HEK293 (cell line): ENCODE measurements at regions not wholly inside any gene's neighbourhood (a gene's known extent, or its start where the extent isn't known, plus 50 kb on each side); places are given as distances from the start of the nearest gene placed in this dataset.
A peak's percentile ranks its signal among the peaks of the same experiment; 100 is the strongest.

ENCODE experiments used
- GLI2 ChIP-seq: fragments of 450-650 bp; formaldehyde crosslinking; IDR thresholded peaks from 2 replicates; pipeline ENCODE4; 2017; ENCODE audit warnings: missing biosample characterization, missing genetic modification characterization, low read depth, borderline replicate concordance
- GLIS2 ChIP-seq: fragments of 450-650 bp; formaldehyde crosslinking; IDR thresholded peaks from 2 replicates; pipeline ENCODE4 v1.5.1; 2016; ENCODE audit warnings: missing biosample characterization, missing genetic modification characterization
- HOXA7 ChIP-seq: sonication (generic); formaldehyde crosslinking; IDR thresholded peaks from 2 replicates; pipeline ENCODE4 v1.8.1; 2022; ENCODE audit warnings: missing genetic modification reagents, borderline replicate concordance
- RBAK ChIP-seq: fragments of 450-650 bp; formaldehyde crosslinking; IDR thresholded peaks from 2 replicates; pipeline ENCODE4 v1.5.1; 2016; ENCODE audit warnings: missing biosample characterization, missing genetic modification characterization
- SETDB1 ChIP-seq: IDR thresholded peaks from one replicate; pipeline ENCODE4 v1.6.1; 2017; ENCODE audit warnings: mild to moderate bottlenecking, low read length, moderate library complexity, mixed read lengths; ENCODE audit not compliant: insufficient read length
- SP3 ChIP-seq: fragments of 450-650 bp; formaldehyde crosslinking; IDR thresholded peaks from 2 replicates; pipeline ENCODE4 v1.5.1; 2016; ENCODE audit warnings: missing biosample characterization, missing genetic modification characterization
- ZBTB8A ChIP-seq: fragments of 450-650 bp; formaldehyde crosslinking; IDR thresholded peaks from 2 replicates; pipeline ENCODE4 v1.5.1; 2016; ENCODE audit warnings: missing biosample characterization, missing genetic modification characterization
- ZNF10 ChIP-seq: fragments of 450-650 bp; formaldehyde crosslinking; IDR thresholded peaks from 2 replicates; pipeline ENCODE4 v1.5.1; 2017; ENCODE audit warnings: missing biosample characterization, missing genetic modification characterization
- ZNF112 ChIP-seq: fragments of 450-650 bp; formaldehyde crosslinking; IDR thresholded peaks from 2 replicates; pipeline ENCODE4 v1.5.0; 2017; ENCODE audit warnings: missing biosample characterization, missing genetic modification characterization
- ZNF19 ChIP-seq: fragments of 450-650 bp; formaldehyde crosslinking; IDR thresholded peaks from 2 replicates; pipeline ENCODE4; 2016; ENCODE audit warnings: missing biosample characterization, missing genetic modification characterization, low read depth
- ZNF2 ChIP-seq: fragments of 450-650 bp; formaldehyde crosslinking; IDR thresholded peaks from 2 replicates; pipeline ENCODE4 v1.5.1; 2016; ENCODE audit warnings: missing biosample characterization, missing genetic modification characterization
- ZNF214 ChIP-seq: fragments of 450-650 bp; formaldehyde crosslinking; IDR thresholded peaks from 2 replicates; pipeline ENCODE4 v1.5.1; 2017; ENCODE audit warnings: missing biosample characterization, mild to moderate bottlenecking, missing genetic modification characterization, borderline replicate concordance
- ZNF423 ChIP-seq: fragments of 450-650 bp; formaldehyde crosslinking; IDR thresholded peaks from 2 replicates; pipeline ENCODE4 v1.5.1; 2016; ENCODE audit warnings: missing biosample characterization, missing genetic modification characterization
- ZNF433 ChIP-seq: fragments of 450-650 bp; formaldehyde crosslinking; IDR thresholded peaks from 2 replicates; pipeline ENCODE4 v1.5.1; 2016; ENCODE audit warnings: missing biosample characterization, missing genetic modification characterization, low read depth
- ZNF501 ChIP-seq: fragments of 450-650 bp; formaldehyde crosslinking; IDR thresholded peaks from 2 replicates; pipeline ENCODE4 v1.5.1; 2016; ENCODE audit warnings: missing biosample characterization, missing genetic modification characterization
- ZNF521 ChIP-seq: fragments of 450-650 bp; formaldehyde crosslinking; IDR thresholded peaks from 2 replicates; pipeline ENCODE4 v1.5.1; 2017; ENCODE audit warnings: missing biosample characterization, mild to moderate bottlenecking, missing genetic modification characterization
- ZNF529 ChIP-seq: fragments of 450-650 bp; formaldehyde crosslinking; IDR thresholded peaks from 2 replicates; pipeline ENCODE4 v1.5.1; 2017; ENCODE audit warnings: missing genetic modification characterization, missing biosample characterization; ENCODE audit not compliant: insufficient replicate concordance
- ZNF544 ChIP-seq: fragments of 450-650 bp; formaldehyde crosslinking; IDR thresholded peaks from 2 replicates; pipeline ENCODE4 v1.5.0; 2017; ENCODE audit warnings: missing biosample characterization, missing genetic modification characterization
- ZNF623 ChIP-seq: fragments of 450-650 bp; formaldehyde crosslinking; IDR thresholded peaks from 2 replicates; pipeline ENCODE4 v1.5.1; 2016; ENCODE audit warnings: missing biosample characterization, missing genetic modification characterization
- ZNF654 ChIP-seq: fragments of 450-650 bp; formaldehyde crosslinking; IDR thresholded peaks from 2 replicates; pipeline ENCODE4 v1.5.1; 2016; ENCODE audit warnings: low read depth, missing biosample characterization, missing genetic modification characterization
- ZXDB ChIP-seq: fragments of 450-650 bp; formaldehyde crosslinking; IDR thresholded peaks from 2 replicates; pipeline ENCODE4 v1.5.1; 2016; ENCODE audit warnings: missing biosample characterization, missing genetic modification characterization
- TF ChIP-seq, protein P1 (sequence below): fragments of 450-650 bp; formaldehyde crosslinking; conservative IDR thresholded peaks from 2 replicates; pipeline ENCODE4 v1.5.1; 2016; ENCODE audit warnings: low read depth, missing biosample characterization, missing genetic modification characterization
- TF ChIP-seq, protein P2 (sequence below): fragments of 450-650 bp; formaldehyde crosslinking; IDR thresholded peaks from 2 replicates; pipeline ENCODE4; 2016; ENCODE audit warnings: missing biosample characterization, missing genetic modification characterization
- TF ChIP-seq, protein P3 (sequence below): fragments of 450-650 bp; formaldehyde crosslinking; IDR thresholded peaks from 2 replicates; pipeline ENCODE4 v1.5.1; 2016; ENCODE audit warnings: missing biosample characterization, missing genetic modification characterization, borderline replicate concordance
- TF ChIP-seq, protein P4 (sequence below): fragments of 450-650 bp; formaldehyde crosslinking; conservative IDR thresholded peaks from 2 replicates; pipeline ENCODE4 v1.5.1; 2016; ENCODE audit warnings: low read depth, missing biosample characterization, missing genetic modification characterization
- TF ChIP-seq, protein P5 (sequence below): sonication (generic); formaldehyde crosslinking; IDR thresholded peaks from 2 replicates; pipeline ENCODE4 v1.8.1; 2022; ENCODE audit warnings: mild to moderate bottlenecking, moderate library complexity, missing genetic modification reagents
- TF ChIP-seq, protein P6 (sequence below): fragments of 450-650 bp; formaldehyde crosslinking; optimal IDR thresholded peaks from 2 replicates; pipeline ENCODE3; 2016; ENCODE audit warnings: missing biosample characterization, mild to moderate bottlenecking, missing genetic modification characterization

DNA sequence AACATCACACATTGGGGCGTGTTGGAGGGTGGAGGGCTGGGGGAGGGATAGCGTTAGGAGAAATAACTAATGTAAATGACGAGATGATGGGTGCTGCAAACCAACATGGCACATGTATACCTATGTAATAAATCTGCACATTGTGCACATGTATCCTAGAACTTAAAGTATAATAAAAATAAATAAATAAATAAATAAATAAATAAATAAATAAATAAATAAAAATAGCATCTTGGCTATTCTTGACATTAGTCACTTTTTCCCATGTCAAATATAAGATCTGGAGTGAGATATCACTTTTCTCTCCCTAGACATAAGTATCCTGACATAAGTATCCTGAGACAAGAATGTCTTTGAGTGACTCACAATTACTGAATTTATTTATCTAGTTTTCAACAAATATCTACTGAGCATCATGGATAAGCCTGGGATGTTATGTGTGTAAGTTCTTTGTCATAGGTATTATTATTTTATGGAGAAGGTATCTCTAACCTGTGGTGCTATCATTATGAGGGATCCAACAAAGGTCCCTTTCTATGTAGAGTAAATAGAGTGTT, 691.3 kb downstream of the SORCS1 start (continued):
- no peak for TF ChIP-seq ZNF2
- TF ChIP-seq ZNF112, result no peak
- no peak for TF ChIP-seq ZNF521 (tag by site-specific recombination)
- TF ChIP-seq, protein P1, sequence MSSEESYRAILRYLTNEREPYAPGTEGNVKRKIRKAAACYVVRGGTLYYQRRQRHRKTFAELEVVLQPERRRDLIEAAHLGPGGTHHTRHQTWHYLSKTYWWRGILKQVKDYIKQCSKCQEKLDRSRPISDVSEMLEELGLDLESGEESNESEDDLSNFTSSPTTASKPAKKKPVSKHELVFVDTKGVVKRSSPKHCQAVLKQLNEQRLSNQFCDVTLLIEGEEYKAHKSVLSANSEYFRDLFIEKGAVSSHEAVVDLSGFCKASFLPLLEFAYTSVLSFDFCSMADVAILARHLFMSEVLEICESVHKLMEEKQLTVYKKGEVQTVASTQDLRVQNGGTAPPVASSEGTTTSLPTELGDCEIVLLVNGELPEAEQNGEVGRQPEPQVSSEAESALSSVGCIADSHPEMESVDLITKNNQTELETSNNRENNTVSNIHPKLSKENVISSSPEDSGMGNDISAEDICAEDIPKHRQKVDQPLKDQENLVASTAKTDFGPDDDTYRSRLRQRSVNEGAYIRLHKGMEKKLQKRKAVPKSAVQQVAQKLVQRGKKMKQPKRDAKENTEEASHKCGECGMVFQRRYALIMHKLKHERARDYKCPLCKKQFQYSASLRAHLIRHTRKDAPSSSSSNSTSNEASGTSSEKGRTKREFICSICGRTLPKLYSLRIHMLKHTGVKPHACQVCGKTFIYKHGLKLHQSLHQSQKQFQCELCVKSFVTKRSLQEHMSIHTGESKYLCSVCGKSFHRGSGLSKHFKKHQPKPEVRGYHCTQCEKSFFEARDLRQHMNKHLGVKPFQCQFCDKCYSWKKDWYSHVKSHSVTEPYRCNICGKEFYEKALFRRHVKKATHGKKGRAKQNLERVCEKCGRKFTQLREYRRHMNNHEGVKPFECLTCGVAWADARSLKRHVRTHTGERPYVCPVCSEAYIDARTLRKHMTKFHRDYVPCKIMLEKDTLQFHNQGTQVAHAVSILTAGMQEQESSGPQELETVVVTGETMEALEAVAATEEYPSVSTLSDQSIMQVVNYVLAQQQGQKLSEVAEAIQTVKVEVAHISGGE, result peak; percentile 82
- no peak for TF ChIP-seq ZNF544 (tag by site-specific recombination)
- no peak for TF ChIP-seq ZNF10 (tag by site-specific recombination)
- peak; percentile 77 for TF ChIP-seq ZBTB8A (tag by site-specific recombination)
- peak; percentile 54; the same call in 1 of the 2 replicates for TF ChIP-seq ZXDB (tag by site-specific recombination)
- TF ChIP-seq ZNF214 (tag by site-specific recombination), result no peak
- TF ChIP-seq GLIS2 (tag by site-specific recombination), result no peak
- peak; percentile 75 for TF ChIP-seq ZNF623
- TF ChIP-seq RBAK, result no peak
- TF ChIP-seq SETDB1, result no peak
- TF ChIP-seq, protein P2, sequence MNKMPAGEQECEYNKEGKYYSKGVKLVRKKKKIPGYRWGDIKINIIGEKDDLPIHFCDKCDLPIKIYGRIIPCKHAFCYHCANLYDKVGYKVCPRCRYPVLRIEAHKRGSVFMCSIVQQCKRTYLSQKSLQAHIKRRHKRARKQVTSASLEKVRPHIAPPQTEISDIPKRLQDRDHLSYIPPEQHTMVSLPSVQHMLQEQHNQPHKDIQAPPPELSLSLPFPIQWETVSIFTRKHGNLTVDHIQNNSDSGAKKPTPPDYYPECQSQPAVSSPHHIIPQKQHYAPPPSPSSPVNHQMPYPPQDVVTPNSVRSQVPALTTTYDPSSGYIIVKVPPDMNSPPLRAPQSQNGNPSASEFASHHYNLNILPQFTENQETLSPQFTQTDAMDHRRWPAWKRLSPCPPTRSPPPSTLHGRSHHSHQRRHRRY (tag by site-specific recombination), result no peak
- TF ChIP-seq, protein P3, sequence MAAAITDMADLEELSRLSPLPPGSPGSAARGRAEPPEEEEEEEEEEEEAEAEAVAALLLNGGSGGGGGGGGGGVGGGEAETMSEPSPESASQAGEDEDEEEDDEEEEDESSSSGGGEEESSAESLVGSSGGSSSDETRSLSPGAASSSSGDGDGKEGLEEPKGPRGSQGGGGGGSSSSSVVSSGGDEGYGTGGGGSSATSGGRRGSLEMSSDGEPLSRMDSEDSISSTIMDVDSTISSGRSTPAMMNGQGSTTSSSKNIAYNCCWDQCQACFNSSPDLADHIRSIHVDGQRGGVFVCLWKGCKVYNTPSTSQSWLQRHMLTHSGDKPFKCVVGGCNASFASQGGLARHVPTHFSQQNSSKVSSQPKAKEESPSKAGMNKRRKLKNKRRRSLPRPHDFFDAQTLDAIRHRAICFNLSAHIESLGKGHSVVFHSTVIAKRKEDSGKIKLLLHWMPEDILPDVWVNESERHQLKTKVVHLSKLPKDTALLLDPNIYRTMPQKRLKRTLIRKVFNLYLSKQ, result peak; percentile 31; the same call in 1 of the 2 replicates
- peak; percentile 54; the same call in 1 of the 2 replicates for TF ChIP-seq ZNF433 (tag by site-specific recombination)
- TF ChIP-seq ZNF654 (tag by site-specific recombination), result peak; percentile 31
- 0 out of 2 replicates have a peak, but pooled peaks have one; percentile 29 for TF ChIP-seq SP3 (tag by site-specific recombination)
- no peak for TF ChIP-seq HOXA7
- no peak for TF ChIP-seq GLI2 (tag by site-specific recombination)
- TF ChIP-seq ZNF19 (tag by site-specific recombination), result no peak
- TF ChIP-seq ZNF423 (tag by site-specific recombination), result no peak
- TF ChIP-seq, protein P4, sequence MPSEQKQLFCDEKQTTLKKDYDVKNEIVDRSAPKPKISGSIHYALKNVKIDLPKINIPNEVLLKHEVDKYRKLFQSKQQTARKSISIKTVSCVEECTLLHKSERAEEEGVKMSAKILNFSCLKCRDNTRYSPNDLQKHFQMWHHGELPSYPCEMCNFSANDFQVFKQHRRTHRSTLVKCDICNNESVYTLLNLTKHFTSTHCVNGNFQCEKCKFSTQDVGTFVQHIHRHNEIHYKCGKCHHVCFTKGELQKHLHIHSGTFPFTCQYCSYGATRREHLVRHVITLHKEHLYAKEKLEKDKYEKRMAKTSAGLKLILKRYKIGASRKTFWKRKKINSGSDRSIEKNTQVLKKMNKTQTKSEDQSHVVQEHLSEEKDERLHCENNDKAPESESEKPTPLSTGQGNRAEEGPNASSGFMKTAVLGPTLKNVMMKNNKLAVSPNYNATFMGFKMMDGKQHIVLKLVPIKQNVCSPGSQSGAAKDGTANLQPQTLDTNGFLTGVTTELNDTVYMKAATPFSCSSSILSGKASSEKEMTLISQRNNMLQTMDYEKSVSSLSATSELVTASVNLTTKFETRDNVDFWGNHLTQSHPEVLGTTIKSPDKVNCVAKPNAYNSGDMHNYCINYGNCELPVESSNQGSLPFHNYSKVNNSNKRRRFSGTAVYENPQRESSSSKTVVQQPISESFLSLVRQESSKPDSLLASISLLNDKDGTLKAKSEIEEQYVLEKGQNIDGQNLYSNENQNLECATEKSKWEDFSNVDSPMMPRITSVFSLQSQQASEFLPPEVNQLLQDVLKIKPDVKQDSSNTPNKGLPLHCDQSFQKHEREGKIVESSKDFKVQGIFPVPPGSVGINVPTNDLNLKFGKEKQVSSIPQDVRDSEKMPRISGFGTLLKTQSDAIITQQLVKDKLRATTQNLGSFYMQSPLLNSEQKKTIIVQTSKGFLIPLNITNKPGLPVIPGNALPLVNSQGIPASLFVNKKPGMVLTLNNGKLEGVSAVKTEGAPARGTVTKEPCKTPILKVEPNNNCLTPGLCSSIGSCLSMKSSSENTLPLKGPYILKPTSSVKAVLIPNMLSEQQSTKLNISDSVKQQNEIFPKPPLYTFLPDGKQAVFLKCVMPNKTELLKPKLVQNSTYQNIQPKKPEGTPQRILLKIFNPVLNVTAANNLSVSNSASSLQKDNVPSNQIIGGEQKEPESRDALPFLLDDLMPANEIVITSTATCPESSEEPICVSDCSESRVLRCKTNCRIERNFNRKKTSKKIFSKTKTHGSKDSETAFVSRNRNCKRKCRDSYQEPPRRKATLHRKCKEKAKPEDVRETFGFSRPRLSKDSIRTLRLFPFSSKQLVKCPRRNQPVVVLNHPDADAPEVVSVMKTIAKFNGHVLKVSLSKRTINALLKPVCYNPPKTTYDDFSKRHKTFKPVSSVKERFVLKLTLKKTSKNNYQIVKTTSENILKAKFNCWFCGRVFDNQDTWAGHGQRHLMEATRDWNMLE (tag by site-specific recombination), result peak; percentile 85
- peak; percentile 54 for TF ChIP-seq ZNF529 (tag by site-specific recombination)
- 0 out of 2 replicates have a peak, but pooled peaks have one; percentile 34 for TF ChIP-seq ZNF501 (tag by site-specific recombination)
- TF ChIP-seq, protein P5, sequence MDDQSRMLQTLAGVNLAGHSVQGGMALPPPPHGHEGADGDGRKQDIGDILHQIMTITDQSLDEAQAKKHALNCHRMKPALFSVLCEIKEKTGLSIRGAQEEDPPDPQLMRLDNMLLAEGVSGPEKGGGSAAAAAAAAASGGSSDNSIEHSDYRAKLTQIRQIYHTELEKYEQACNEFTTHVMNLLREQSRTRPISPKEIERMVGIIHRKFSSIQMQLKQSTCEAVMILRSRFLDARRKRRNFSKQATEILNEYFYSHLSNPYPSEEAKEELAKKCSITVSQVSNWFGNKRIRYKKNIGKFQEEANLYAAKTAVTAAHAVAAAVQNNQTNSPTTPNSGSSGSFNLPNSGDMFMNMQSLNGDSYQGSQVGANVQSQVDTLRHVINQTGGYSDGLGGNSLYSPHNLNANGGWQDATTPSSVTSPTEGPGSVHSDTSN, result no peak
- TF ChIP-seq, protein P6, sequence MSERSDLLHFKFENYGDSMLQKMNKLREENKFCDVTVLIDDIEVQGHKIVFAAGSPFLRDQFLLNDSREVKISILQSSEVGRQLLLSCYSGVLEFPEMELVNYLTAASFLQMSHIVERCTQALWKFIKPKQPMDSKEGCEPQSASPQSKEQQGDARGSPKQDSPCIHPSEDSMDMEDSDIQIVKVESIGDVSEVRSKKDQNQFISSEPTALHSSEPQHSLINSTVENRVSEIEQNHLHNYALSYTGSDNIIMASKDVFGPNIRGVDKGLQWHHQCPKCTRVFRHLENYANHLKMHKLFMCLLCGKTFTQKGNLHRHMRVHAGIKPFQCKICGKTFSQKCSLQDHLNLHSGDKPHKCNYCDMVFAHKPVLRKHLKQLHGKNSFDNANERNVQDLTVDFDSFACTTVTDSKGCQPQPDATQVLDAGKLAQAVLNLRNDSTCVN, result no peak
